Medulla oblongata (tissue), 1 donor: ENCODE measurements at regions not wholly inside any gene's neighbourhood (a gene's known extent, or its start where the extent isn't known, plus 50 kb on each side); places are given as distances from the start of the nearest gene placed in this dataset.
"Not testable (repeated sequence)": the region's sequence is repeated elsewhere in the genome, so short reads cannot be mapped to it uniquely, and the experiment has no call there.

Source experiments
- DNase-seq: peaks from one replicate; pipeline ENCODE4 v3.0.0-alpha.2; 2015; ENCODE audit errors: extremely low spot score

GRCh38 chr6:112401083-112401482, 54.0 kb downstream of the RFPL4B start:
- DNase-seq = no peak

GRCh38 chr6:112407101-112407590, 60.0 kb downstream of the RFPL4B start:
- DNase-seq = no peak

GRCh38 chr6:112408522-112408921, 61.4 kb downstream of the RFPL4B start:
- no peak for DNase-seq

- DNase-seq = no peak
Measured at GRCh38 chr6:112409311-112409710, 62.2 kb downstream of the RFPL4B start.

GRCh38 chr6:112413780-112414179, 66.7 kb downstream of the RFPL4B start:
- no peak for DNase-seq

GRCh38 chr6:112415366-112415765, 68.2 kb downstream of the RFPL4B start:
- no peak for DNase-seq

- no peak for DNase-seq
Measured at GRCh38 chr6:112416866-112417265, 69.7 kb downstream of the RFPL4B start.

GRCh38 chr6:112427011-112427410, 79.9 kb downstream of the RFPL4B start:
- DNase-seq = not testable (repeated sequence)

GRCh38 chr6:112427499-112427898, 80.4 kb downstream of the RFPL4B start:
- DNase-seq = no peak

- no peak for DNase-seq
Measured at GRCh38 chr6:112428477-112428876, 81.3 kb downstream of the RFPL4B start.

GRCh38 chr6:112429226-112429625, 82.1 kb downstream of the RFPL4B start:
- DNase-seq = no peak

- DNase-seq = no peak
Measured at GRCh38 chr6:112431803-112432202, 84.7 kb downstream of the RFPL4B start.

GRCh38 chr6:112432853-112433252, 85.7 kb downstream of the RFPL4B start:
- DNase-seq = no peak

GRCh38 chr6:112433457-112433856, 86.3 kb downstream of the RFPL4B start:
- DNase-seq = no peak

- no peak for DNase-seq
Measured at GRCh38 chr6:112434896-112435435, 87.8 kb downstream of the RFPL4B start.

- no peak for DNase-seq
Measured at GRCh38 chr6:112437058-112437457, 89.9 kb downstream of the RFPL4B start.

- DNase-seq = peak; percentile 17
Measured at GRCh38 chr6:112439010-112439409, 91.9 kb downstream of the RFPL4B start.

- no peak for DNase-seq
Measured at GRCh38 chr6:112439432-112439831, 92.3 kb downstream of the RFPL4B start.

- no peak for DNase-seq
Measured at GRCh38 chr6:112441607-112442006, 94.5 kb downstream of the RFPL4B start.

GRCh38 chr6:112443179-112444065, 96.3 kb downstream of the RFPL4B start:
- peak; percentile 63 for DNase-seq

- not testable (repeated sequence) for DNase-seq
Measured at GRCh38 chr6:112448786-112449185, 101.7 kb downstream of the RFPL4B start.

- DNase-seq = no peak
Measured at GRCh38 chr6:112450663-112451062, 103.5 kb downstream of the RFPL4B start.

GRCh38 chr6:112457886-112458285, 110.8 kb downstream of the RFPL4B start:
- DNase-seq = no peak
